GM19240 (cell line): ENCODE measurements at regions not wholly inside any gene's neighbourhood (a gene's known extent, or its start where the extent isn't known, plus 50 kb on each side); places are given as distances from the start of the nearest gene placed in this dataset.

ENCODE experiments used
- DNase-seq: peaks from one replicate; pipeline ENCODE4 v3.0.0; 2011; ENCODE audit warnings: low spot score; ENCODE audit not compliant: insufficient read length

GRCh38 chr7:69173341-69173740, 424.9 kb upstream of the AUTS2 start:
- DNase-seq: no peak

GRCh38 chr7:69173846-69174245, 424.4 kb upstream of the AUTS2 start:
- no peak for DNase-seq

- no peak for DNase-seq
Measured at GRCh38 chr7:69176841-69177240, 421.4 kb upstream of the AUTS2 start.

GRCh38 chr7:69177461-69177861, 420.8 kb upstream of the AUTS2 start:
- DNase-seq: no peak

GRCh38 chr7:69177941-69178494, 420.3 kb upstream of the AUTS2 start:
- no peak for DNase-seq

GRCh38 chr7:69180662-69181061, 417.6 kb upstream of the AUTS2 start:
- DNase-seq: no peak

- DNase-seq: no peak
Measured at GRCh38 chr7:69182596-69183467, 415.4 kb upstream of the AUTS2 start.

- DNase-seq: no peak
Measured at GRCh38 chr7:69184339-69184738, 413.9 kb upstream of the AUTS2 start.

- DNase-seq: no peak
Measured at GRCh38 chr7:69185170-69185569, 413.1 kb upstream of the AUTS2 start.

- no peak for DNase-seq
Measured at GRCh38 chr7:69186974-69187373, 411.3 kb upstream of the AUTS2 start.

GRCh38 chr7:69187824-69188333, 410.4 kb upstream of the AUTS2 start:
- no peak for DNase-seq

GRCh38 chr7:69189406-69189805, 408.9 kb upstream of the AUTS2 start:
- DNase-seq: no peak

GRCh38 chr7:69190025-69190424, 408.2 kb upstream of the AUTS2 start:
- DNase-seq: no peak

- DNase-seq: no peak
Measured at GRCh38 chr7:69190763-69191162, 407.5 kb upstream of the AUTS2 start.

GRCh38 chr7:69192134-69192533, 406.1 kb upstream of the AUTS2 start:
- no peak for DNase-seq

GRCh38 chr7:69193061-69193460, 405.2 kb upstream of the AUTS2 start:
- DNase-seq: no peak

GRCh38 chr7:69196593-69196992, 401.7 kb upstream of the AUTS2 start:
- DNase-seq: no peak

- DNase-seq: no peak
Measured at GRCh38 chr7:69198250-69198649, 400.0 kb upstream of the AUTS2 start.

GRCh38 chr7:69199041-69199440, 399.2 kb upstream of the AUTS2 start:
- no peak for DNase-seq

- no peak for DNase-seq
Measured at GRCh38 chr7:69199661-69200060, 398.6 kb upstream of the AUTS2 start.

GRCh38 chr7:69203871-69204270, 394.4 kb upstream of the AUTS2 start:
- DNase-seq: no peak

GRCh38 chr7:69204943-69205342, 393.3 kb upstream of the AUTS2 start:
- DNase-seq: no peak

GRCh38 chr7:69205581-69205980, 392.7 kb upstream of the AUTS2 start:
- DNase-seq: no peak
